Gastrocnemius medialis (tissue), 4 donors: ENCODE measurements at regions not wholly inside any gene's neighbourhood (a gene's known extent, or its start where the extent isn't known, plus 50 kb on each side); places are given as distances from the start of the nearest gene placed in this dataset.

Source experiments
- ATAC-seq, 2 donors: fragments of 150-250 bp; one replicate each; pipeline ENCODE4 v1.9.1; 2016
- DNase-seq, 2 donors: peaks; one replicate each; pipeline ENCODE4 v3.0.0-alpha.2; 2019
- H3K27ac ChIP-seq, 4 donors: fragments of 200-600 bp; sonication (generic); 1 replicate in 1 of 4; 2 replicates in 3 of 4; pipeline ENCODE4 v1.5.1; 2016 to 2018; ENCODE audit warnings: mild to moderate bottlenecking in 2 of 4, moderate library complexity in 1 of 4
- H3K27me3 ChIP-seq, 3 donors: fragments of 200-600 bp; sonication (generic) in 2 of 3; 1 replicate in 1 of 3; 2 replicates in 2 of 3; pipeline versions ENCODE4 v1.5.1 to v1.6.0; 2016 to 2019; ENCODE audit warnings: mild to moderate bottlenecking in 1 of 3, moderate library complexity in 1 of 3
- H3K36me3 ChIP-seq, 2 donors: fragments of 200-600 bp; sonication (generic) in 1 of 2; one replicate each; pipeline ENCODE4 v1.5.1; 2017 to 2018
- H3K4me1 ChIP-seq, 2 donors: fragments of 200-600 bp; sonication (generic) in 1 of 2; one replicate each; pipeline ENCODE4 v1.5.1; 2016 to 2017; ENCODE audit warnings: mild to moderate bottlenecking in 2 of 2
- H3K4me3 ChIP-seq, 4 donors: fragments of 200-600 bp; sonication (generic) in 3 of 4; 1 replicate in 1 of 4; 2 replicates in 3 of 4; pipeline ENCODE4 v1.5.1; 2016 to 2019; ENCODE audit warnings: mild to moderate bottlenecking in 2 of 4
- H3K9me3 ChIP-seq, 3 donors: fragments of 200-600 bp; sonication (generic) in 2 of 3; 1 replicate in 1 of 3; 2 replicates in 2 of 3; pipeline ENCODE4 v1.5.1; 2016 to 2019
- POLR2A ChIP-seq, 2 donors: fragments of 450-650 bp; IDR thresholded peaks; one replicate each; pipeline ENCODE4 v1.6.1; 2017; ENCODE audit warnings: antibody characterized with exemption in 2 of 2, mild to moderate bottlenecking in 2 of 2, moderate library complexity in 2 of 2
- in situ Hi-C, 4 donors: fragments of 200-750 bp; cut with MboI; loops; one replicate each; pipeline versions ENCODE4 v1.15.0 to v1.8.0; 2017; ENCODE audit warnings: low sequenced_read_pairs in 4 of 4
- intact Hi-C: fragments of 100-400 bp; cut with DNase I; formaldehyde crosslinking; loops from one replicate; pipeline ENCODE4 v1.15.1; 2023; ENCODE audit warnings: low total_unique reads
- TF ChIP-seq, protein P1 (sequence below), 5 experiments: fragments of 450-650 bp in 3 of 5; fragments of 200-600 bp in 2 of 5; sonication (generic) in 2 of 5; IDR thresholded peaks in 4 of 5; conservative IDR thresholded peaks in 1 of 5; 1 replicate in 4 of 5; 2 replicates in 1 of 5; pipeline ENCODE4 v1.5.1; 2016 to 2019; ENCODE audit warnings: antibody characterized with exemption in 5 of 5, mild to moderate bottlenecking in 3 of 5, moderate library complexity in 3 of 5

DNA sequence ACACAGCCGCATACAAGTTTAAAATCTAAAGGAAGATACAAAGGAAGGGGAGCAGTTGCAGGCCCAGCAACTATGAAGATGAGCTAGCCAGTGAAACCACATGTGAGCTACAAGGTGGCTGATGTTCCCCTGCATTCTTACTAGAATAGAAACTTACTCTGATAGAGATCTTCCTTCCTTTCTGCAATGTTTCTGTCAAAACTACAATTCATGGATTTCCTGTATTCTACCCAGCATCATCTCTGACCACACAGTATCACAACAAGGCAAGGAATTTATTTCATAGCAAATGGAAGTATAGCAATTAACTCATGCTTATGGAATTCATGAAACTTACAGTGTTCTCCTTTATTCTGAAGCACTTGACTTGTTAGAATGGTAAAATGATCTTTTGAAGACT lies 68.7 kb upstream of the AASS start:
- Histone ChIP-seq H3K27ac (no peak overlapping the region), H3K36me3 (no peaks in the 10 kb centered on the region), H3K9me3 (no peaks in the 10 kb centered on the region), H3K27me3 (no peaks in the 10 kb centered on the region), H3K4me3 (no peak overlapping the region), H3K4me1 (no peaks in the 10 kb centered on the region)
- no peak for DNase-seq
- intact Hi-C loops (no loop called here), in situ Hi-C loops (loop anchor here in 3 of 4 donors (10.0 to 25.0 kb wide), 2 partner anchors 322 to 325 kb away; no protein-coding TSS in a partner anchor)
- no peak for TF ChIP-seq POLR2A (IDR thresholded peaks at IDR 0.05)
- TF ChIP-seq, protein P1, sequence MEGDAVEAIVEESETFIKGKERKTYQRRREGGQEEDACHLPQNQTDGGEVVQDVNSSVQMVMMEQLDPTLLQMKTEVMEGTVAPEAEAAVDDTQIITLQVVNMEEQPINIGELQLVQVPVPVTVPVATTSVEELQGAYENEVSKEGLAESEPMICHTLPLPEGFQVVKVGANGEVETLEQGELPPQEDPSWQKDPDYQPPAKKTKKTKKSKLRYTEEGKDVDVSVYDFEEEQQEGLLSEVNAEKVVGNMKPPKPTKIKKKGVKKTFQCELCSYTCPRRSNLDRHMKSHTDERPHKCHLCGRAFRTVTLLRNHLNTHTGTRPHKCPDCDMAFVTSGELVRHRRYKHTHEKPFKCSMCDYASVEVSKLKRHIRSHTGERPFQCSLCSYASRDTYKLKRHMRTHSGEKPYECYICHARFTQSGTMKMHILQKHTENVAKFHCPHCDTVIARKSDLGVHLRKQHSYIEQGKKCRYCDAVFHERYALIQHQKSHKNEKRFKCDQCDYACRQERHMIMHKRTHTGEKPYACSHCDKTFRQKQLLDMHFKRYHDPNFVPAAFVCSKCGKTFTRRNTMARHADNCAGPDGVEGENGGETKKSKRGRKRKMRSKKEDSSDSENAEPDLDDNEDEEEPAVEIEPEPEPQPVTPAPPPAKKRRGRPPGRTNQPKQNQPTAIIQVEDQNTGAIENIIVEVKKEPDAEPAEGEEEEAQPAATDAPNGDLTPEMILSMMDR (IDR thresholded peaks at IDR 0.05 in 4 of 5, conservative IDR thresholded peaks at IDR 0.05 in 1 of 5): no peak
- no peak for ATAC-seq

- Histone ChIP-seq H3K4me1 (no peaks in the 10 kb centered on the region), H3K27ac (no peak overlapping the region), H3K9me3 (no peaks in the 10 kb centered on the region), H3K4me3 (no peak overlapping the region), H3K27me3 (no peaks in the 10 kb centered on the region), H3K36me3 (no peaks in the 10 kb centered on the region)
- TF ChIP-seq POLR2A (IDR thresholded peaks at IDR 0.05): no peak
- TF ChIP-seq, protein P1 (IDR thresholded peaks at IDR 0.05 in 4 of 5, conservative IDR thresholded peaks at IDR 0.05 in 1 of 5): no peak
- in situ Hi-C loops: loop anchor here in 3 of 4 donors (10.0 to 25.0 kb wide), 2 partner anchors 323 to 326 kb away; no protein-coding TSS in a partner anchor
- no peak for ATAC-seq
- DNase-seq: no peak
- intact Hi-C loops: no loop called here
Measured at GRCh38 chr7:122211362-122211761, 67.3 kb upstream of the AASS start.

DNA sequence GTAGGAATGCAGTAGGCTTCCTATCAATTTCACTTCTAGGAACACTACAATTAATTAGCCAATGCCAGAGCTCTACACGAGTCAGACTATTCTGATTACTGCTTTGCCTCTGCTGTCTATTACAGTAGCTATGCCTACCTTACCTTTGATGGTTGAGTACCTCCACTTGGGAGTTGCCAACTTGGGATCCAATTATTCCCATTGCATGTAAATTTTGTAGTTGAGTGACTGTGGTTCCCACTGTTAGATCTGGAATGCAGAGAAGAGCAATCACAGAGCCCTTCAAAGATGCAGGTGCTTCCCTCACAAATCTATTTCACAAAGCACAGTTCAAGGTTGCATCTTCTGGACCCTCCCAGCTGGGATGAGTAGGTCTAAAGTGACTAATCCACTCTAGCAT lies 62.9 kb upstream of the AASS start:
- Histone ChIP-seq H3K27ac (no peak overlapping the region), H3K4me3 (no peak overlapping the region), H3K27me3 (no peaks in the 10 kb centered on the region), H3K4me1 (no peaks in the 10 kb centered on the region), H3K9me3 (no peaks in the 10 kb centered on the region), H3K36me3 (no peaks in the 10 kb centered on the region)
- no peak for DNase-seq
- in situ Hi-C loops: loop anchor here in 2 of 4 donors (25.0 kb wide), 1 partner anchor 330 kb away; no protein-coding TSS in a partner anchor
- no peak for ATAC-seq
- intact Hi-C loops: no loop called here
- TF ChIP-seq, protein P1 (IDR thresholded peaks at IDR 0.05 in 4 of 5, conservative IDR thresholded peaks at IDR 0.05 in 1 of 5): no peak
- TF ChIP-seq POLR2A (IDR thresholded peaks at IDR 0.05): no peak

DNA sequence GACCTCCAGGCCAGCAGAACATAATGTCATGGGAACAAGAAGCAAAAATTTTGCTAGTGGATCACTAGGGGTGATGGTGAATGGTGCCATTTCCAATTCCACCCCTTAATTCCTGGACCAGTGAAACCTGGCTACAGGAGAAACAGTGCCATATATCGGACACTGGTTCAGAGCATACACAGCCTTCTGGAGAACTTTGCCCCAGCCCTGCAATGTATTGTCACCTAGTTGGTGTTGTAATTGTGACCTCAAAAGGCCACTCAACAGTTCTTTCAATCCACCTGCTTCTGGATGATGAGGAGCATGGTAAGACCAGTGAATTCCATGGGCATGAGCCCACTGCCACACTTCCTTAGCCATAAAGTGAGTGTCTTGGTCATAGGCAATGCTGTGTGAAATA lies 59.8 kb upstream of the AASS start:
- Histone ChIP-seq H3K4me3 (no peak overlapping the region), H3K9me3 (no peaks in the 10 kb centered on the region), H3K4me1 (no peaks in the 10 kb centered on the region), H3K36me3 (no peaks in the 10 kb centered on the region), H3K27me3 (no peaks in the 10 kb centered on the region), H3K27ac (no peak overlapping the region)
- TF ChIP-seq, protein P1 (IDR thresholded peaks at IDR 0.05 in 4 of 5, conservative IDR thresholded peaks at IDR 0.05 in 1 of 5): no peak
- no peak for TF ChIP-seq POLR2A (IDR thresholded peaks at IDR 0.05)
- DNase-seq (no peak), ATAC-seq (no peak)
- intact Hi-C loops: no loop called here
- in situ Hi-C loops: loop anchor here in 2 of 4 donors (25.0 kb wide), 1 partner anchor 333 kb away; no protein-coding TSS in a partner anchor

DNA sequence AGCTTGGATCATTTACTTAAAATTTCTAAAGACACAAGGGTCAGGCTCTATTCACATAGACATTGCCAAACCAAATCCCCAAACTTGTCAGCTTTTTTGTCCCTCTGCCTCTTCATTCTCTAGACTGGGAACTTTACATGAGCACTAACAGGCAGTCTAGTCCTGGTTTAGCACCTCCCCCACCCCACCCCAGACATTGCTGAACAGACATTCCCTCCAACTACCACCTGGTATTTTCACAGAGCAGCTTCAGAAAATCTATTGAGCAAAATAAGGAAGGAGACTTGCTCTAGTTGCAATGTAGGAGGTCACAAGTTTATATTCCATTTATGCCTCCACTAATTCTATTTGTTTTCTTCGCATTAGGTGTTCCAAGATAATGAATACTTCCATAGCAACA lies 56.8 kb upstream of the AASS start:
- Histone ChIP-seq H3K9me3 (no peaks in the 10 kb centered on the region), H3K27me3 (no peaks in the 10 kb centered on the region), H3K4me1 (no peaks in the 10 kb centered on the region), H3K36me3 (no peaks in the 10 kb centered on the region), H3K27ac (no peak overlapping the region), H3K4me3 (no peak overlapping the region)
- intact Hi-C loops: no loop called here
- TF ChIP-seq, protein P1 (IDR thresholded peaks at IDR 0.05 in 4 of 5, conservative IDR thresholded peaks at IDR 0.05 in 1 of 5): no peak
- TF ChIP-seq POLR2A (IDR thresholded peaks at IDR 0.05): no peak
- in situ Hi-C loops: loop anchor here in 2 of 4 donors (25.0 kb wide), 1 partner anchor 336 kb away; no protein-coding TSS in a partner anchor
- ATAC-seq: no peak
- DNase-seq: no peak
